ENCODE measurements at regions not wholly inside any gene's neighbourhood (a gene's known extent, or its start where the extent isn't known, plus 50 kb on each side); places are given as distances from the start of the nearest gene placed in this dataset.

DNA sequence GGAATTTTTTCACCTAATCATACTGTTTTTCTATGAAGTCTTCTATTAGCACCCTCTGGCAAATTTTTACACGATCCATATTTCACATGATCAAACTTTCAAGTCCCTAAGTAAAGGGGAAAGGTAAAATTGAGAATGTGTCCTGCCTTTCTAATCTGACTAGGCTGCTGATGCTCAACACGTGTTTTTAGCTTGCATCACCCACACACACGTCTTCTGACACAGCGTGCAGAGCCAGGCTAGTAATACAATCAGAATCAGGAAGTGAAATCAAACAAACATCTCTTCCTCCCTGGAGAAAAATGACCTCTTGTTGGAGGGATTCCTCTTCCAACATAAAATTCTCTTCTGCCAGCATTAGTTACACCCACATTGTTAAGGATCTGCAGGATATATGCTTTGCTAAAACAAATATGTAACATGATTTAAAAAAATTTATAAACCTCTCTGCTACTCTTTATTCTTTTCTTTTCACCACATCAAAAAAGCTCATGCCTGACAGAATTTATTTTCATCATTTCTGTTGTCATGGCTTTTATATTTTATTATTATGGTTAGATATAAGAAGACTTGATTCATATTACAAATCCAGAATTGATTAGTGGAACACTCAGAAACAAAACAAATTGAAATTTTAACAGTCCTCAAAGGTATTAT, 122.4 kb downstream of the RAP2B start:
- H3K36me3 ChIP-seq (ENCODE audit: control insufficient read depth, insufficient read depth, low read length) = no peaks in the 10 kb centered on the region
- no peak for TF ChIP-seq CTCF (IDR thresholded peaks at IDR 0.05; ENCODE audit: insufficient read depth, low read length, poor library complexity, severe bottlenecking)
- peak; percentile 50 for DNase-seq (ENCODE audit: low read depth)

DNA sequence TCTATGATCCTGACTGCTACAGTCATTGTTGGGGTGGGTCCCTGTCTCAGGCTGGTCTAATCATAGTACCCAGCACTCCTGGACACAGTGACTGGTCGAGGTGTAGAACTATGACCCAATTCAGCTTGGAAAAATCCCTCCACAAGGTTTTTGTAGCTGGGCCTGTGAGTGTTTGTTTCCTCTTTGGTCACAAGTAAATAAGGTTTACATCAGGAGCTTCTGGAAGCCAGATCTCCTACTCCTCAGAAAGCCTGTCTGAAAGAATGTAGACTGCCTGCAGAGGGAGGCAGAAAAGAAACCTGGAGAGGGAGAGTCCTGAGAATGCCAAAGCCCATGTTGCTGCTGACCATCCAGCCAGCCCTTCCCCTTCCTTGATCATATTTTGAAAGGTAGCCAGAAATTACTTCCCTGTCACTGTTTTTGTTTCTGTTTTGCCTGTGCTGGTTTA, 123.2 kb downstream of the RAP2B start:
- no peak for TF ChIP-seq CTCF (IDR thresholded peaks at IDR 0.05; ENCODE audit: insufficient read depth, low read length, poor library complexity, severe bottlenecking)
- Histone ChIP-seq H3K27me3 (ENCODE audit: control insufficient read depth, insufficient read depth, low read length) (no peaks in the 10 kb centered on the region), H3K36me3 (ENCODE audit: control insufficient read depth, insufficient read depth, low read length) (no peaks in the 10 kb centered on the region), H3K4me3 (ENCODE audit: low read depth, low read length) (no peak overlapping the region)
- DNase-seq (ENCODE audit: low read depth) = no peak

More for the DNA sequence above, 122.4 kb downstream of the RAP2B start:
- Histone ChIP-seq H3K4me3 (ENCODE audit: low read depth, low read length) (no peak overlapping the region), H3K27me3 (ENCODE audit: control insufficient read depth, insufficient read depth, low read length) (no peaks in the 10 kb centered on the region)

DNA sequence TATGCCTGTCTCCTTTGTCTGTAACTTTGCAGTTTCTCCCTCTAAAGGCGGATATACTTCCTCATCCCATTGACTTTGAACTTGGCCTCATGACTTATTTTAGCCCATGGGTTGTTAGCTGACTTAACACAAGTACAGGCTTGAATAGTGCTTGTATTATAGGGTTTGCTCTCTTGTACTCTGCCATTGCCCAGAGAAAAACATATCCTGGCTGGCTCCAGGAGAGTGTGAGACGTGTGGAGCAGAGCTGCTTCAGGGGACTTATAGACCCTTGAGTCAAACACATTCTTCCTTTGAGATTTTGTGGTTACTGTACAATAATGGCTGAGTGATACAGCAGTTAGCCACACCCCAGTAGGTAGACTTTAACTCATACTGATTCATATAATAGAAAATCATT, 124.0 kb downstream of the RAP2B start:
- TF ChIP-seq CTCF (IDR thresholded peaks at IDR 0.05; ENCODE audit: insufficient read depth, low read length, poor library complexity, severe bottlenecking) = no peak
- Histone ChIP-seq H3K27me3 (ENCODE audit: control insufficient read depth, insufficient read depth, low read length) (no peaks in the 10 kb centered on the region), H3K36me3 (ENCODE audit: control insufficient read depth, insufficient read depth, low read length) (no peaks in the 10 kb centered on the region), H3K4me3 (ENCODE audit: low read depth, low read length) (no peak overlapping the region)
- DNase-seq (ENCODE audit: low read depth) = no peak

GRCh38 chr3:153287017-153287416, 125.0 kb downstream of the RAP2B start:
- H3K27me3 ChIP-seq (ENCODE audit: control insufficient read depth, insufficient read depth, low read length) = no peaks in the 10 kb centered on the region
- no peak for TF ChIP-seq CTCF (IDR thresholded peaks at IDR 0.05; ENCODE audit: insufficient read depth, low read length, poor library complexity, severe bottlenecking)
- no peaks in the 10 kb centered on the region for H3K36me3 ChIP-seq (ENCODE audit: control insufficient read depth, insufficient read depth, low read length)
- DNase-seq (ENCODE audit: low read depth) = no peak
- H3K4me3 ChIP-seq (ENCODE audit: low read depth, low read length) = no peak overlapping the region

GRCh38 chr3:153289334-153289808, 127.3 kb downstream of the RAP2B start:
- TF ChIP-seq CTCF (IDR thresholded peaks at IDR 0.05; ENCODE audit: insufficient read depth, low read length, poor library complexity, severe bottlenecking) = no peak
- Histone ChIP-seq H3K4me3 (ENCODE audit: low read depth, low read length) (no peak overlapping the region), H3K27me3 (ENCODE audit: control insufficient read depth, insufficient read depth, low read length) (no peaks in the 10 kb centered on the region), H3K36me3 (ENCODE audit: control insufficient read depth, insufficient read depth, low read length) (no peaks in the 10 kb centered on the region)
- peak; percentile 14 for DNase-seq (ENCODE audit: low read depth)

All from kidney epithelial cell (primary cell).